Endothelial cell (in vitro differentiated cells): ENCODE measurements at regions not wholly inside any gene's neighbourhood (a gene's known extent, or its start where the extent isn't known, plus 50 kb on each side); places are given as distances from the start of the nearest gene placed in this dataset.

ENCODE experiments used
- DNase-seq: peaks from one replicate; pipeline ENCODE4 v3.0.0; 2021; ENCODE audit warnings: low spot score
- H3K27ac Mint-ChIP-seq: one replicate; pipeline ENCODE4 v1.8.0; 2021; ENCODE audit warnings: mixed read lengths, inconsistent platforms; ENCODE audit not compliant: unreplicated experiment
- H3K27me3 Mint-ChIP-seq: one replicate; pipeline ENCODE4 v1.8.0; 2021; ENCODE audit warnings: mild to moderate bottlenecking, moderate library complexity, mixed read lengths, inconsistent platforms; ENCODE audit not compliant: unreplicated experiment
- H3K36me3 Mint-ChIP-seq: one replicate; pipeline ENCODE4 v1.8.0; 2021; ENCODE audit warnings: mild to moderate bottlenecking, low read depth, mixed read lengths, inconsistent platforms; ENCODE audit not compliant: unreplicated experiment
- H3K4me1 Mint-ChIP-seq: one replicate; pipeline ENCODE4 v1.8.0; 2021; ENCODE audit warnings: mild to moderate bottlenecking, mixed read lengths, inconsistent platforms; ENCODE audit not compliant: unreplicated experiment
- H3K4me3 Mint-ChIP-seq: one replicate; pipeline ENCODE4 v1.8.0; 2021; ENCODE audit warnings: mild to moderate bottlenecking, mixed read lengths, inconsistent platforms; ENCODE audit not compliant: unreplicated experiment
- H3K9me3 Mint-ChIP-seq: one replicate; pipeline ENCODE4 v1.8.0; 2021; ENCODE audit warnings: mixed read lengths, inconsistent platforms; ENCODE audit not compliant: unreplicated experiment
- TF ChIP-seq, protein P1 (sequence below): fragments of 200-600 bp; sonication (generic); IDR thresholded peaks from one replicate; pipeline ENCODE4 v1.5.0; 2021; ENCODE audit warnings: antibody characterized with exemption; ENCODE audit not compliant: unreplicated experiment

GRCh38 chrX:39049975-39050374 is 248.7 kb downstream of the MID1IP1 start:
- no peak for DNase-seq

GRCh38 chrX:39050427-39050826 is 249.2 kb downstream of the MID1IP1 start:
- no peak overlapping the region for H3K27ac Mint-ChIP-seq
- H3K36me3 Mint-ChIP-seq: no peaks in the 10 kb centered on the region
- no peaks in the 10 kb centered on the region for H3K9me3 Mint-ChIP-seq
- H3K27me3 Mint-ChIP-seq: no peaks in the 10 kb centered on the region
- no peak for DNase-seq
- TF ChIP-seq, protein P1, sequence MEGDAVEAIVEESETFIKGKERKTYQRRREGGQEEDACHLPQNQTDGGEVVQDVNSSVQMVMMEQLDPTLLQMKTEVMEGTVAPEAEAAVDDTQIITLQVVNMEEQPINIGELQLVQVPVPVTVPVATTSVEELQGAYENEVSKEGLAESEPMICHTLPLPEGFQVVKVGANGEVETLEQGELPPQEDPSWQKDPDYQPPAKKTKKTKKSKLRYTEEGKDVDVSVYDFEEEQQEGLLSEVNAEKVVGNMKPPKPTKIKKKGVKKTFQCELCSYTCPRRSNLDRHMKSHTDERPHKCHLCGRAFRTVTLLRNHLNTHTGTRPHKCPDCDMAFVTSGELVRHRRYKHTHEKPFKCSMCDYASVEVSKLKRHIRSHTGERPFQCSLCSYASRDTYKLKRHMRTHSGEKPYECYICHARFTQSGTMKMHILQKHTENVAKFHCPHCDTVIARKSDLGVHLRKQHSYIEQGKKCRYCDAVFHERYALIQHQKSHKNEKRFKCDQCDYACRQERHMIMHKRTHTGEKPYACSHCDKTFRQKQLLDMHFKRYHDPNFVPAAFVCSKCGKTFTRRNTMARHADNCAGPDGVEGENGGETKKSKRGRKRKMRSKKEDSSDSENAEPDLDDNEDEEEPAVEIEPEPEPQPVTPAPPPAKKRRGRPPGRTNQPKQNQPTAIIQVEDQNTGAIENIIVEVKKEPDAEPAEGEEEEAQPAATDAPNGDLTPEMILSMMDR: no peak
- H3K4me3 Mint-ChIP-seq: no peak overlapping the region
- no peaks in the 10 kb centered on the region for H3K4me1 Mint-ChIP-seq

More at GRCh38 chrX:39049975-39050374, 248.7 kb downstream of the MID1IP1 start:
- H3K27me3 Mint-ChIP-seq: no peaks in the 10 kb centered on the region
- H3K4me1 Mint-ChIP-seq: no peaks in the 10 kb centered on the region
- no peaks in the 10 kb centered on the region for H3K36me3 Mint-ChIP-seq
- no peak overlapping the region for H3K27ac Mint-ChIP-seq
- H3K9me3 Mint-ChIP-seq: no peaks in the 10 kb centered on the region
- TF ChIP-seq, protein P1: no peak
- H3K4me3 Mint-ChIP-seq: no peak overlapping the region

DNA sequence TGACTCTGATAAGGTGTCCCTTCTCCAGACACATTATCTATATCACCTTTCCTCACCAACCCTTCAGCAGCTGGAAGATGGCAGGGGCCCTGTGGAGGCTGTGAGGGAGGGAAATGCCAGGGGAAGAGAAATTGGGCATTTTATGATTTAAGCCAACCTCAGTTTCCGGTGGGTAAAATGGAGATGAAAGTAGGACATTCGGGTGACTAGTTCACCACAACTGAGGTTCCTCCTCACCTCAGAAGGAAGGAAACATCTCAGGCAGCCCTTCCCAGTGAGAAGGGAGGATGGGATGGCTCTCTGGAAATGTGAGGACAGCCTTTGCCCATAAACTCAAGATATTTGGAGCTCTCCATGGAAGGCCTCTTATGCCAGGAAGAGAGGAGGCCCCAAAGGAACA is 251.5 kb downstream of the MID1IP1 start:
- no peak for DNase-seq
- Mint-ChIP-seq H3K9me3 (no peaks in the 10 kb centered on the region), H3K4me3 (no peak overlapping the region), H3K4me1 (no peaks in the 10 kb centered on the region), H3K27ac (no peak overlapping the region), H3K27me3 (no peaks in the 10 kb centered on the region), H3K36me3 (no peaks in the 10 kb centered on the region)
- TF ChIP-seq, protein P1: no peak

DNA sequence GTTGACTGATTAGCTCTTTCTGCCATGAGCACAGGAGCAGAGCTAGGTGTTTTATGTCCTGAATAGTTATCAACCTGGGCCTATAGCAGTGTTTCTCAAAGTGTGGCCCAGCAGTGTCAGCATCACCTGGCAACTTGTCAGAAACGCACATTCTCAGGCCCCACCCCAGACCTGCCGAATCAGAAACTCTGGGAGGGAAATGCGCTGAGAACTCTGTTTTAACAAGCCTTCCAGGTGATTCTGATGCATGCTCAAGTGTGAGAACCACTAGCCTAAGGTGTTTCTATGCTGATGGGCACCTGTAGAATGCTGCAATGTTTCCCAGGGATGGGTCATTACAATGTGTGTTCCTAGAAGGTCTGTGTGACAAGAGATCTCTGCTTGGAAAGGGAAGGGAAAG is 257.5 kb downstream of the MID1IP1 start:
- TF ChIP-seq, protein P1: no peak
- Mint-ChIP-seq H3K4me3 (no peak overlapping the region), H3K36me3 (peaks cover 5% of the 10 kb centered on the region), H3K27ac (no peak overlapping the region), H3K27me3 (peaks cover 2% of the 10 kb centered on the region), H3K4me1 (no peaks in the 10 kb centered on the region), H3K9me3 (peaks cover 4% of the 10 kb centered on the region)
- no peak for DNase-seq

DNA sequence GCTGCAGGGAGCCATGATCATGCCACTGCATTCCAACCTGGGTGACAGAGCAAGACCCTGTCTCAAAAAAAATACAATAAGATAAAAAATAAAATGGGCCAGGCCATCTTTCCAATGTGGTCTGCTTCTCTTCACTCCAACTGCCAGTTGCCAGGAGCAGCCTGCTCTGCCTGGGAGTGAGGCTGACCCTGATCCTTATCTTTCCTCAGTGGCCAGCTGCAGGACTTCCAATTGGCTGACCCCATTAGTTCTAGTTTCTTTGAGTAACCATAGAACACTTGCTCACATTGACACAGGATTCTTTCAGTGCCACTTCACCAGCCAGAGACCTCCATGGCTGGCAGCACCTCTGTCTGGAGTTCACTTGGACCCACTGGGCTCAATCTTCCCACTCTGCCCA is 258.6 kb downstream of the MID1IP1 start:
- Mint-ChIP-seq H3K4me1 (no peaks in the 10 kb centered on the region), H3K9me3 (peaks cover 4% of the 10 kb centered on the region)

More for the DNA sequence above, 258.6 kb downstream of the MID1IP1 start:
- no peak for DNase-seq
- H3K4me3 Mint-ChIP-seq: no peak overlapping the region
- TF ChIP-seq, protein P1: no peak
- H3K27ac Mint-ChIP-seq: no peak overlapping the region
- H3K27me3 Mint-ChIP-seq: peaks cover 2% of the 10 kb centered on the region
- H3K36me3 Mint-ChIP-seq: peaks cover 5% of the 10 kb centered on the region
